Uterus (tissue), 2 donors: ENCODE measurements at regions not wholly inside any gene's neighbourhood (a gene's known extent, or its start where the extent isn't known, plus 50 kb on each side); places are given as distances from the start of the nearest gene placed in this dataset.

Experiments used
- CTCF ChIP-seq, 4 experiments: fragments of 200-600 bp in 2 of 4; fragments of 450-650 bp in 2 of 4; sonication (generic) in 2 of 4; IDR thresholded peaks; one replicate each; pipeline ENCODE4 v1.5.1; 2016 to 2019; ENCODE audit warnings: antibody characterized with exemption in 4 of 4, mild to moderate bottlenecking in 2 of 4, moderate library complexity in 1 of 4
- POLR2A ChIP-seq, 2 donors: fragments of 450-650 bp; IDR thresholded peaks; one replicate each; pipeline ENCODE4 v1.6.1; 2016; ENCODE audit warnings: antibody characterized with exemption in 2 of 2, mild to moderate bottlenecking in 1 of 2, moderate library complexity in 1 of 2

- TF ChIP-seq CTCF (IDR thresholded peaks at IDR 0.05) (no peak), POLR2A (IDR thresholded peaks at IDR 0.05) (no peak)
Measured at GRCh38 chr3:177287231-177287630, 89.9 kb upstream of the TBL1XR1 start.
